Right cardiac atrium (tissue), 5 donors: ENCODE measurements at regions not wholly inside any gene's neighbourhood (a gene's known extent, or its start where the extent isn't known, plus 50 kb on each side); places are given as distances from the start of the nearest gene placed in this dataset.

Experiments
- ATAC-seq, 2 donors: fragments of 200-7000 bp; cut with Tn5 transposase; one replicate each; pipeline versions ENCODE4 v1.8.0 to v1.9.1; 2020; ENCODE audit warnings: moderate library complexity in 2 of 2, mild to moderate bottlenecking in 1 of 2
- DNase-seq, 3 donors: peaks; one replicate each; pipeline ENCODE4 v3.0.0-alpha.2; 2020
- H3K27ac ChIP-seq: one replicate; pipeline ENCODE4 v1.5.1; 2013; ENCODE audit warnings: mild to moderate bottlenecking, low read length, control low read depth, moderate library complexity
- H3K27me3 ChIP-seq: one replicate; pipeline ENCODE4 v1.6.1; 2013; ENCODE audit not compliant: control insufficient read depth, insufficient read depth
- H3K4me1 ChIP-seq: one replicate; pipeline ENCODE4 v1.6.1; 2013; ENCODE audit warnings: low read length; ENCODE audit not compliant: control insufficient read depth, insufficient read depth
- H3K4me3 ChIP-seq: one replicate; pipeline ENCODE4 v1.5.1; 2013; ENCODE audit warnings: low read length, control low read depth
- H3K9me3 ChIP-seq: one replicate; pipeline ENCODE4 v1.6.1; 2013; ENCODE audit warnings: low read length; ENCODE audit not compliant: control insufficient read depth
- WGBS: extraction: QIAGEN DNeasy Blood & Tissue Kit; methylation state at CpG from one replicate; pipeline ENCODE4 v1.1.7; 2013; 5-methylcytosine and 5-hydroxymethylcytosine counted together
- intact Hi-C, 4 donors: fragments of 100-400 bp; cut with DNase I; formaldehyde crosslinking; loops; one replicate each; pipeline versions ENCODE4 v1.11.0 to v1.14.0; 2022 to 2023
- donor health status: healthy with polysubstance abuse.
- donor health status: DM: no; HTN: yes; CAD: no.
- donor health status: DM: no; HTN: no; CAD: no.
- donor health status: DM: no; HTN: yes; CAD: no; lungs with severe emphysema.
- donor health status: DM: yes; HTN: yes; CAD: no.

- H3K9me3 ChIP-seq = no peaks in the 10 kb centered on the region
- H3K27ac ChIP-seq = no peak overlapping the region
- DNase-seq (no peak), ATAC-seq (no peak)
- no peaks in the 10 kb centered on the region for H3K4me1 ChIP-seq
- H3K27me3 ChIP-seq = no peaks in the 10 kb centered on the region
- WGBS = 76% methylated on average over 3 of the region's 3 CpGs
- no peak overlapping the region for H3K4me3 ChIP-seq
- intact Hi-C loops = no loop called here
Measured at GRCh38 chr12:27894309-27894708, 78.2 kb downstream of the PTHLH start.

- no peaks in the 10 kb centered on the region for H3K4me1 ChIP-seq
- no peaks in the 10 kb centered on the region for H3K27me3 ChIP-seq
- no peak overlapping the region for H3K27ac ChIP-seq
- no peak overlapping the region for H3K4me3 ChIP-seq
- ATAC-seq (no peak), DNase-seq (no peak)
- intact Hi-C loops = no loop called here
- no peaks in the 10 kb centered on the region for H3K9me3 ChIP-seq
Measured at GRCh38 chr12:27879708-27880107, 92.8 kb downstream of the PTHLH start.

- intact Hi-C loops = no loop called here
- Histone ChIP-seq H3K9me3 (no peaks in the 10 kb centered on the region), H3K27ac (no peak overlapping the region), H3K4me3 (no peak overlapping the region), H3K27me3 (no peaks in the 10 kb centered on the region), H3K4me1 (no peaks in the 10 kb centered on the region)
- 0% methylated on average over 2 of the region's 2 CpGs for WGBS
- no peak for DNase-seq
- ATAC-seq = no peak
Measured at GRCh38 chr12:27875677-27876076, 95.6 kb upstream of the MANSC4 start.

GRCh38 chr12:27873010-27873409 lies 93.0 kb upstream of the MANSC4 start:
- Histone ChIP-seq H3K27ac (no peak overlapping the region), H3K27me3 (no peaks in the 10 kb centered on the region), H3K4me1 (no peaks in the 10 kb centered on the region), H3K9me3 (no peaks in the 10 kb centered on the region), H3K4me3 (no peak overlapping the region)
- 97% methylated on average over 6 of the region's 6 CpGs for WGBS
- DNase-seq (no peak), ATAC-seq (no peak)
- intact Hi-C loops = no loop called here

- H3K4me3 ChIP-seq = no peak overlapping the region
- WGBS = 83% methylated on average over 3 of the region's 3 CpGs
- no peak overlapping the region for H3K27ac ChIP-seq
- ATAC-seq = no peak
- no peak for DNase-seq
- intact Hi-C loops = no loop called here
- no peaks in the 10 kb centered on the region for H3K27me3 ChIP-seq
- no peaks in the 10 kb centered on the region for H3K9me3 ChIP-seq
- no peaks in the 10 kb centered on the region for H3K4me1 ChIP-seq
Measured at GRCh38 chr12:27871946-27872345, 91.9 kb upstream of the MANSC4 start.

- no peak for ATAC-seq
- no peak overlapping the region for H3K4me3 ChIP-seq
- H3K9me3 ChIP-seq = no peaks in the 10 kb centered on the region
- H3K27me3 ChIP-seq = no peaks in the 10 kb centered on the region
- no peaks in the 10 kb centered on the region for H3K4me1 ChIP-seq
- no peak for DNase-seq
- WGBS = 78% methylated on average over 4 of the region's 4 CpGs
- H3K27ac ChIP-seq = no peak overlapping the region
- intact Hi-C loops = no loop called here
Measured at GRCh38 chr12:27870939-27871338, 90.9 kb upstream of the MANSC4 start.

- peak; percentile 58 to 84 (median 83) for DNase-seq
- Histone ChIP-seq H3K4me1 (peaks cover 2% of the 10 kb centered on the region), H3K27ac (no peak overlapping the region), H3K27me3 (no peaks in the 10 kb centered on the region), H3K9me3 (no peaks in the 10 kb centered on the region), H3K4me3 (no peak overlapping the region)
- ATAC-seq = peak; percentile 87 to 93
- intact Hi-C loops = no loop called here
- 34% methylated on average over 12 of the region's 12 CpGs for WGBS
Measured at GRCh38 chr12:27869567-27869966, 89.5 kb upstream of the MANSC4 start.

GRCh38 chr12:27868139-27868538 lies 88.1 kb upstream of the MANSC4 start:
- 95% methylated on average over 1 of the region's 1 CpG for WGBS
- Histone ChIP-seq H3K9me3 (no peaks in the 10 kb centered on the region), H3K4me3 (no peak overlapping the region), H3K27ac (no peak overlapping the region), H3K4me1 (peaks cover 2% of the 10 kb centered on the region), H3K27me3 (no peaks in the 10 kb centered on the region)
- intact Hi-C loops = no loop called here
- no peak for DNase-seq
- ATAC-seq = no peak

GRCh38 chr12:27866373-27867101 lies 86.5 kb upstream of the MANSC4 start:
- no peaks in the 10 kb centered on the region for H3K9me3 ChIP-seq
- peaks cover 2% of the 10 kb centered on the region for H3K4me1 ChIP-seq
- H3K27me3 ChIP-seq = no peaks in the 10 kb centered on the region
- no peak overlapping the region for H3K4me3 ChIP-seq
- intact Hi-C loops = no loop called here
- 39% methylated on average over 11 of the region's 11 CpGs for WGBS
- DNase-seq (peak in 1 of 3 donors; percentile 48), ATAC-seq (peak; percentile 28 to 47)
- no peak overlapping the region for H3K27ac ChIP-seq

GRCh38 chr12:27865421-27865820 lies 85.4 kb upstream of the MANSC4 start:
- WGBS = 87% methylated on average over 3 of the region's 3 CpGs
- peaks cover 2% of the 10 kb centered on the region for H3K4me1 ChIP-seq
- ATAC-seq (no peak), DNase-seq (no peak)
- H3K9me3 ChIP-seq = no peaks in the 10 kb centered on the region
- intact Hi-C loops = no loop called here
- no peak overlapping the region for H3K27ac ChIP-seq
- no peaks in the 10 kb centered on the region for H3K27me3 ChIP-seq
- no peak overlapping the region for H3K4me3 ChIP-seq

- Histone ChIP-seq H3K27me3 (no peaks in the 10 kb centered on the region), H3K27ac (no peak overlapping the region), H3K4me1 (peaks cover 2% of the 10 kb centered on the region), H3K9me3 (no peaks in the 10 kb centered on the region), H3K4me3 (no peak overlapping the region)
- no peak for DNase-seq
- 97% methylated on average over 2 of the region's 2 CpGs for WGBS
- ATAC-seq = no peak
- intact Hi-C loops = no loop called here
Measured at GRCh38 chr12:27864521-27864920, 84.5 kb upstream of the MANSC4 start.

GRCh38 chr12:27863839-27864238 lies 83.8 kb upstream of the MANSC4 start:
- DNase-seq (no peak), ATAC-seq (no peak)
- Histone ChIP-seq H3K9me3 (no peaks in the 10 kb centered on the region), H3K27ac (no peak overlapping the region), H3K27me3 (no peaks in the 10 kb centered on the region), H3K4me3 (no peak overlapping the region), H3K4me1 (peaks cover 2% of the 10 kb centered on the region)
- intact Hi-C loops = no loop called here
- WGBS = 89% methylated on average over 6 of the region's 6 CpGs
